Stimulated activated CD4-positive, alpha-beta T cell treated with anti-CD3 and anti-CD28 coated beads, TNF-alpha, amount 100 ng/mL, for 48 hours (primary cell): ENCODE measurements at regions not wholly inside any gene's neighbourhood (a gene's known extent, or its start where the extent isn't known, plus 50 kb on each side); places are given as distances from the start of the nearest gene placed in this dataset.

Source experiments
- DNase-seq, 3 donors: peaks; one replicate each; pipeline ENCODE4 v3.0.0-alpha.2; 2020; ENCODE audit warnings: low read depth in 3 of 3

- no peak for DNase-seq
Observed at GRCh38 chr11:37774441-37774840, 1176.4 kb upstream of the RAG2 start.

GRCh38 chr11:37770145-37770544, 1172.1 kb upstream of the RAG2 start:
- no peak for DNase-seq

- no peak for DNase-seq
Observed at GRCh38 chr11:37762079-37762478, 1164.0 kb upstream of the RAG2 start.

- no peak for DNase-seq
Observed at GRCh38 chr11:37755521-37755920, 1157.5 kb upstream of the RAG2 start.

GRCh38 chr11:37748641-37749040, 1150.6 kb upstream of the RAG2 start:
- no peak for DNase-seq

GRCh38 chr11:37747121-37747520, 1149.1 kb upstream of the RAG2 start:
- no peak for DNase-seq

GRCh38 chr11:37727371-37727770, 1129.3 kb upstream of the RAG2 start:
- DNase-seq, result no peak

GRCh38 chr11:37724315-37724714, 1126.3 kb upstream of the RAG2 start:
- no peak for DNase-seq

GRCh38 chr11:37721485-37721884, 1123.4 kb upstream of the RAG2 start:
- no peak for DNase-seq

- no peak for DNase-seq
Observed at GRCh38 chr11:37718431-37718999, 1120.5 kb upstream of the RAG2 start.

- no peak for DNase-seq
Observed at GRCh38 chr11:37712251-37712650, 1114.2 kb upstream of the RAG2 start.

- no peak for DNase-seq
Observed at GRCh38 chr11:37710031-37710430, 1112.0 kb upstream of the RAG2 start.

- DNase-seq, result no peak
Observed at GRCh38 chr11:37704791-37705190, 1106.8 kb upstream of the RAG2 start.

- DNase-seq, result no peak
Observed at GRCh38 chr11:37699644-37700043, 1101.6 kb upstream of the RAG2 start.

GRCh38 chr11:37695283-37695682, 1097.2 kb upstream of the RAG2 start:
- no peak for DNase-seq

- DNase-seq, result no peak
Observed at GRCh38 chr11:37689951-37690350, 1091.9 kb upstream of the RAG2 start.

- no peak for DNase-seq
Observed at GRCh38 chr11:37688456-37688855, 1090.4 kb upstream of the RAG2 start.

GRCh38 chr11:37687130-37687529, 1089.1 kb upstream of the RAG2 start:
- no peak for DNase-seq

- DNase-seq, result no peak
Observed at GRCh38 chr11:37671321-37671720, 1073.3 kb upstream of the RAG2 start.

GRCh38 chr11:37666960-37667359, 1068.9 kb upstream of the RAG2 start:
- DNase-seq, result no peak

- no peak for DNase-seq
Observed at GRCh38 chr11:37657645-37658044, 1059.6 kb upstream of the RAG2 start.

- DNase-seq, result no peak
Observed at GRCh38 chr11:37647767-37648166, 1049.7 kb upstream of the RAG2 start.

- DNase-seq, result no peak
Observed at GRCh38 chr11:37643968-37644367, 1045.9 kb upstream of the RAG2 start.

GRCh38 chr11:37642296-37642695, 1044.3 kb upstream of the RAG2 start:
- no peak for DNase-seq
